Nephron progenitor cell (in vitro differentiated cells): ENCODE measurements at regions not wholly inside any gene's neighbourhood (a gene's known extent, or its start where the extent isn't known, plus 50 kb on each side); places are given as distances from the start of the nearest gene placed in this dataset.

Source experiments
- DNase-seq: peaks from one replicate; pipeline ENCODE4 v3.0.0; 2021
- H3K27ac Mint-ChIP-seq: 2 replicates; pipeline ENCODE4 v1.8.0; 2021; ENCODE audit warnings: mild to moderate bottlenecking, moderate library complexity, mixed read lengths
- H3K27me3 Mint-ChIP-seq: 2 replicates; pipeline ENCODE4 v1.8.0; 2021; ENCODE audit warnings: mild to moderate bottlenecking, low read depth, mixed read lengths; ENCODE audit not compliant: poor library complexity
- H3K36me3 Mint-ChIP-seq: 2 replicates; pipeline ENCODE4 v1.8.0; 2021; ENCODE audit warnings: low read depth, mixed read lengths
- H3K4me1 Mint-ChIP-seq: 2 replicates; pipeline ENCODE4 v1.8.0; 2021; ENCODE audit warnings: mixed read lengths
- H3K4me3 Mint-ChIP-seq: 2 replicates; pipeline ENCODE4 v1.8.0; 2021; ENCODE audit warnings: mild to moderate bottlenecking, moderate library complexity, mixed read lengths
- H3K9me3 Mint-ChIP-seq: 2 replicates; pipeline ENCODE4 v1.8.0; 2021; ENCODE audit warnings: mild to moderate bottlenecking, moderate library complexity, mixed read lengths
- TF ChIP-seq, protein P1 (sequence below): fragments of 200-600 bp; sonication (generic); IDR thresholded peaks from 2 replicates; pipeline ENCODE4 v1.5.0; 2021; ENCODE audit warnings: antibody characterized with exemption

DNA sequence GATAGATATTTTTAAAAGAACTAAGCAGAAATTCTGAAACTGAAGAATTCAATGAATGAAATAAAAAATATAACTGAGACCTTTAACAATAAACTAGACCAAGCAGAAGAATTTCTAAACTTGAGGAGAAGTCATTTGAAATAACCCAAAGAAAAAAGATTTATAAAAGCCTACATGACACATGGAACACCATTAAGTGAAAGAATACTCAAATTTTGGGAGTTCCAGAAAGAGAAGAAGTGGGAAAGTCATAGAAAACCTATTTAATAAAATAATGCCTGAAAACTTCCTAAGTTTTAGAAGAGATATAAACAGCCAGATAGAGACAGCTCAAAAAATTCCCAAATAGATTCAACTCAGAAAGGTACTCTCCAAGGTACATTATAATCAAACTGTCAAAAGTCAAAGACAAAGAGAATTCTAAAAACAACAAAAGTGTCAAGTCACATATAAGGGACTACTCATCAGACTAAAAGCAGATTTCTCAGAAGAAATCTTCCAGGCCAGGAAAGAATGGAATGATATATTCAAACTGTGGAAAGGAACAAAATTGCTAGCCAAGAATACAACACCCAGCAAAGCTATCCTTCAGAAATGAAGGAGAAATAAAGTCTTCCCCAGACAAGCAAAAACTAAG lies 72.9 kb upstream of the GNAZ start:
- H3K4me1 Mint-ChIP-seq: no peaks in the 10 kb centered on the region
- DNase-seq: no peak
- peaks cover 40% of the 10 kb centered on the region for H3K27me3 Mint-ChIP-seq
- no peaks in the 10 kb centered on the region for H3K36me3 Mint-ChIP-seq
- peaks cover 69% of the 10 kb centered on the region for H3K9me3 Mint-ChIP-seq
- TF ChIP-seq, protein P1, sequence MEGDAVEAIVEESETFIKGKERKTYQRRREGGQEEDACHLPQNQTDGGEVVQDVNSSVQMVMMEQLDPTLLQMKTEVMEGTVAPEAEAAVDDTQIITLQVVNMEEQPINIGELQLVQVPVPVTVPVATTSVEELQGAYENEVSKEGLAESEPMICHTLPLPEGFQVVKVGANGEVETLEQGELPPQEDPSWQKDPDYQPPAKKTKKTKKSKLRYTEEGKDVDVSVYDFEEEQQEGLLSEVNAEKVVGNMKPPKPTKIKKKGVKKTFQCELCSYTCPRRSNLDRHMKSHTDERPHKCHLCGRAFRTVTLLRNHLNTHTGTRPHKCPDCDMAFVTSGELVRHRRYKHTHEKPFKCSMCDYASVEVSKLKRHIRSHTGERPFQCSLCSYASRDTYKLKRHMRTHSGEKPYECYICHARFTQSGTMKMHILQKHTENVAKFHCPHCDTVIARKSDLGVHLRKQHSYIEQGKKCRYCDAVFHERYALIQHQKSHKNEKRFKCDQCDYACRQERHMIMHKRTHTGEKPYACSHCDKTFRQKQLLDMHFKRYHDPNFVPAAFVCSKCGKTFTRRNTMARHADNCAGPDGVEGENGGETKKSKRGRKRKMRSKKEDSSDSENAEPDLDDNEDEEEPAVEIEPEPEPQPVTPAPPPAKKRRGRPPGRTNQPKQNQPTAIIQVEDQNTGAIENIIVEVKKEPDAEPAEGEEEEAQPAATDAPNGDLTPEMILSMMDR: no peak
- H3K4me3 Mint-ChIP-seq: no peak overlapping the region
- H3K27ac Mint-ChIP-seq: no peak overlapping the region

DNA sequence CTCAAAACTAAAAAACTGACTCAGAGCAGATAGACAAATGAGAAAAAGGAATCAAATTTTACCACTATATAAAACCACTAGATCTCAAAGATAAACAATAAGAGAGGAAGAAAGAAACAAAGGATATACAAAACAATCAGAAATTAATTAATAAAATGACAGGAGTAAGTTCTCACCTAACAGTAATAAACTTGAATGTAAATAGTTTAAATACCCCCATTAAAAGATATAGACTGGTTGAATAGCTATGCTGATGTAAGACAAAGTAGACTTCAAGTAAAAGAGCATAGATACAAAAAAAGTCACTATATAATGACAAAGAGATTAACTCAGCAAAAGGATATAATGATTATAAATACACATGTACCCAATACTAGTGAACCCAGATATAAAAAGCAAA lies 72.3 kb upstream of the GNAZ start:
- H3K27me3 Mint-ChIP-seq: peaks cover 45% of the 10 kb centered on the region
- no peak for DNase-seq
- peaks cover 69% of the 10 kb centered on the region for H3K9me3 Mint-ChIP-seq
- H3K4me1 Mint-ChIP-seq: no peaks in the 10 kb centered on the region
- no peaks in the 10 kb centered on the region for H3K36me3 Mint-ChIP-seq
- TF ChIP-seq, protein P1: no peak
- H3K4me3 Mint-ChIP-seq: no peak overlapping the region
- H3K27ac Mint-ChIP-seq: no peak overlapping the region

DNA sequence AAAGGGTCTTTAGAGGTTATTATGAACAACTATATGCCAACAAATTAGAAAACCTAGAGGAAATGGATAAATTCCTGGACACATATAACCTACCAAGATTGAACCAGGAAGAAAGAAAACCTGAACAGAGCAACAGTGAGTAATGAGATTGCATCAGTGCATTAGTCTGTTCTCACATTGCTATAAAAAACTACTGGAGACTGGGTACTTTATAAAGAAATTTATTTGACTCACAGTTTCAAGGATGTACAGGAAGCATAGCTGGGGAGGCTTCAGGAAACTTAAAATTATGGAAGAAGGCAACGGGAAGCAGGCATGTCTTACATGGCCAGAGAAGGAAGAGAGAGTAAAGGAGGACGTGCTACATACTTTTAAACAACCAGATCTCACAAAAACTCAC lies 70.8 kb upstream of the GNAZ start:
- Mint-ChIP-seq H3K27ac (no peak overlapping the region), H3K9me3 (peaks cover 69% of the 10 kb centered on the region), H3K4me3 (no peak overlapping the region), H3K36me3 (no peaks in the 10 kb centered on the region), H3K4me1 (no peaks in the 10 kb centered on the region), H3K27me3 (peaks cover 39% of the 10 kb centered on the region)
- TF ChIP-seq, protein P1: no peak
- no peak for DNase-seq

DNA sequence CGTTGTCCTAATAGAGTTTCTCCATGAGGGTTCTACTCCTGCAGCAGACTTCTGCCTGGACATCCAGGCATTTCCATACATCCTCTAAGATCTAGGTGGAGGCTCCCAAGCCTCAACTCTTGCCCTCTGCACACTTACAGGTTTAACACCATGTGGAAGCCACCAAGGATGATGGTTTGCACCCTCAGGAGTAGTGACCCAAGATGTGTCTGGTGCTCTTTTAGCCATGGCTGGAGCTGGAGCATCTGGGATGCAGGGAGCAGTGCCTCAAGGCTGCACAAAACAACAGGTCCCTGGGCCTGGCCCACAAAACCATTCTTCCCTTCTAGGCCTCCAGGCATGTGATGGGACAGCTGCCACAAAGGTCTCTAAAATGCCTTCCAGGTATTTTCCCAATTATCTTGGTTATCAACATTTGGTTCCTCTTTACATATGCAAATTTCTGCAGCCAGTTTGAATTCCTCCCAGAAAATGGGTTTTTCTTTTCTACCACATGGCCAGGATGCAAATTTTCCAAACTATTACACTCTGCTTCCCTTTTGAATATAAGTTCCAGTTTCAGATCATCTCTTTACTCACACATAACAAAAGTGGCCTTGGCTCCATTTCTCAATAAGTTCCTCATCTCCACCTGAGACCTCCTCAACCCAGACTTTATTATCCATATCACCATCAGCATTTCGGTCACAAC lies 69.5 kb upstream of the GNAZ start:
- Mint-ChIP-seq H3K27me3 (peaks cover 44% of the 10 kb centered on the region), H3K36me3 (no peaks in the 10 kb centered on the region), H3K27ac (no peak overlapping the region), H3K9me3 (peaks cover 59% of the 10 kb centered on the region), H3K4me1 (no peaks in the 10 kb centered on the region), H3K4me3 (no peak overlapping the region)
- TF ChIP-seq, protein P1: no peak
- no peak for DNase-seq

DNA sequence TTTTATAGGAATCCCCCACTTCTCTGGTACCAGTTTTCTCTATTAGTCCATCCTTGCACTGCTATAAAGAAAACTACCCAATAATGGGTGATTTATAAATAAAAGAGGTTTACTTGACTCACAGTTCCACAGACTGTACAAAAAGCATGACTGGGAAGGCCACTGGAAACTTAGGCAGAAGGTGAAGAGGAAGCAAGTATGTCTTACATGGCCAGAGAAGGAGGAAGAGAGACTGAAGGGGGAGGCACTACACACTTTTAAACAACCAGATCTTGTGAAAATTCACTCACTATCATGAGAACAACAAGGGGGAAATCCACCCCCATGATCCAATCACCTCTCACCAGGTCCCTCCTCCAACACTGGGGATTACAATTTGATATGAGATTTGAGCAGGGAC lies 68.9 kb upstream of the GNAZ start:
- no peak for DNase-seq
- no peak overlapping the region for H3K4me3 Mint-ChIP-seq
- no peak overlapping the region for H3K27ac Mint-ChIP-seq
- peaks cover 53% of the 10 kb centered on the region for H3K9me3 Mint-ChIP-seq
- TF ChIP-seq, protein P1: no peak
- H3K36me3 Mint-ChIP-seq: no peaks in the 10 kb centered on the region
- no peaks in the 10 kb centered on the region for H3K4me1 Mint-ChIP-seq
- H3K27me3 Mint-ChIP-seq: peaks cover 42% of the 10 kb centered on the region

DNA sequence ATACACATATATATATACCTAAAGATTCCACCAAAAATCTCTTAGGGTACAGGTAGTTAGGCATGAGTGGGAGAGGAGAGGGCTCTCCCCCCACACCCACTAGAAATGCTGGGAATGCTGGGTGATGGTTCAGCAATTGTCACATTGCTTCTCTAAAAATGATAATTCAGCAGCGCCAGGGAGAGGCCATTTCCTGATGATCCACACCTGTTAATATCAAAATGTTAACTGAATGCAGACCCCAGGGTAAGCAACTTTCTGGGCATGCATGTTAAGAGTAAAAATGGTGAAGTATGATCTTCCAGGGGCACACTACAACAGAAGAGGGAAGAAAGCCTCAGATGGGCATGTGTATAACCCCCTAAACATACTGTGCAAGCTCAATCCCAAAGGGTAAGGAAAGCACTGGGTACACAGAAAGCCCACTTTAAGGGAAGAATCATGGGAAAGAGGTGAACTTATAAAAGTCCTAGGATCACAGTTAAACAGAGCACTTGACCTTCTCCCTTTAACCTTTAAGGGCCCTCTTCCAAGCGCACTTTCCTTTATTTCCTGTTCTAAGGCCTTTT lies 67.6 kb upstream of the GNAZ start:
- Mint-ChIP-seq H3K9me3 (peaks cover 40% of the 10 kb centered on the region), H3K36me3 (no peaks in the 10 kb centered on the region), H3K27me3 (peaks cover 44% of the 10 kb centered on the region), H3K4me1 (no peaks in the 10 kb centered on the region), H3K27ac (no peak overlapping the region), H3K4me3 (no peak overlapping the region)
- TF ChIP-seq, protein P1: no peak
- DNase-seq: no peak
